HEK293 (cell line): ENCODE measurements at regions not wholly inside any gene's neighbourhood (a gene's known extent, or its start where the extent isn't known, plus 50 kb on each side); places are given as distances from the start of the nearest gene placed in this dataset.

Source experiments
- CTCF ChIA-PET: fragments of 350-600 bp; formaldehyde crosslinking; extraction: SDS; loops from one replicate; lab custom pipeline; 2021; ENCODE audit warnings: antibody characterized with exemption; lab: Yijun Ruan, JAX
- POLR2A ChIA-PET: fragments of 300-600 bp; formaldehyde crosslinking; extraction: SDS; loops from one replicate; lab custom pipeline; 2020; ENCODE audit warnings: antibody characterized with exemption, inconsistent platforms; lab: Yijun Ruan, JAX
- H3K27ac ChIP-seq: fragments of 200-500 bp; sonication (Bioruptor generic); 2 replicates; pipeline ENCODE4 v1.5.1; 2014; ENCODE audit warnings: low read depth, low read length, control low read depth, inconsistent platforms; ENCODE audit errors: extremely low read depth
- H3K36me3 ChIP-seq, 2 experiments: fragments of 200-500 bp in 1 of 2; sonication (Bioruptor generic) in 1 of 2; 1 replicate in 1 of 2; 2 replicates in 1 of 2; pipeline ENCODE4 v1.5.1; 2014 to 2017; ENCODE audit warnings: inconsistent platforms in 2 of 2, low read length in 2 of 2; ENCODE audit not compliant: control insufficient read depth in 2 of 2, insufficient read depth in 1 of 2
- H3K4me1 ChIP-seq: fragments of 200-500 bp; sonication (Bioruptor generic); 2 replicates; pipeline ENCODE4 v1.5.1; 2014; ENCODE audit warnings: mild to moderate bottlenecking, low read length, inconsistent platforms; ENCODE audit not compliant: control insufficient read depth, insufficient read depth
- H3K4me3 ChIP-seq: 2 replicates; pipeline ENCODE4 v1.5.1; 2011; ENCODE audit warnings: low read depth, mild to moderate bottlenecking, control low read depth, low read length, moderate library complexity
- H3K9me3 ChIP-seq: fragments of 200-500 bp; sonication (Bioruptor generic); 2 replicates; pipeline ENCODE4 v1.5.1; 2014; ENCODE audit warnings: low read depth, low read length, inconsistent platforms; ENCODE audit not compliant: control insufficient read depth, insufficient read depth
- BCL11A ChIP-seq: fragments of 450-650 bp; formaldehyde crosslinking; IDR thresholded peaks from 2 replicates; pipeline ENCODE4 v1.5.1; 2016; ENCODE audit warnings: low read depth, missing biosample characterization, missing genetic modification characterization
- EGR2 ChIP-seq: fragments of 450-650 bp; formaldehyde crosslinking; IDR thresholded peaks from 2 replicates; pipeline ENCODE4 v1.5.1; 2016; ENCODE audit warnings: low read depth, missing biosample characterization, missing genetic modification characterization
- HOXA7 ChIP-seq: sonication (generic); formaldehyde crosslinking; IDR thresholded peaks from 2 replicates; pipeline ENCODE4 v1.8.1; 2022; ENCODE audit warnings: missing genetic modification reagents, borderline replicate concordance
- REPIN1 ChIP-seq: fragments of 450-650 bp; formaldehyde crosslinking; IDR thresholded peaks from 2 replicates; pipeline ENCODE4 v1.5.1; 2017; ENCODE audit warnings: missing biosample characterization, missing genetic modification characterization, low read depth
- TCF7L2 ChIP-seq: IDR thresholded peaks from 2 replicates; pipeline ENCODE4 v1.6.1; 2011; ENCODE audit warnings: low read depth, mild to moderate bottlenecking, inconsistent platforms, low read length, moderate library complexity, borderline replicate concordance
- ZFP69B ChIP-seq: fragments of 450-650 bp; formaldehyde crosslinking; IDR thresholded peaks from 2 replicates; pipeline ENCODE4 v1.5.1; 2016; ENCODE audit warnings: missing biosample characterization, missing genetic modification characterization
- ZNF114 ChIP-seq: fragments of 450-650 bp; formaldehyde crosslinking; IDR thresholded peaks from 2 replicates; pipeline ENCODE4 v1.5.0; 2017; ENCODE audit warnings: missing biosample characterization, missing genetic modification characterization
- ZNF132 ChIP-seq: fragments of 450-650 bp; formaldehyde crosslinking; IDR thresholded peaks from 2 replicates; pipeline ENCODE4 v1.5.1; 2017; ENCODE audit warnings: missing biosample characterization, missing genetic modification characterization, borderline replicate concordance
- ZNF324 ChIP-seq: fragments of 450-650 bp; formaldehyde crosslinking; IDR thresholded peaks from 2 replicates; pipeline ENCODE4 v1.5.1; 2016; ENCODE audit warnings: missing biosample characterization, missing genetic modification characterization
- ZNF37A ChIP-seq: fragments of 450-650 bp; IDR thresholded peaks from 2 replicates; pipeline ENCODE4 v1.5.1; 2018; ENCODE audit warnings: missing biosample characterization, missing genetic modification characterization
- ZNF423 ChIP-seq: fragments of 450-650 bp; formaldehyde crosslinking; IDR thresholded peaks from 2 replicates; pipeline ENCODE4 v1.5.1; 2016; ENCODE audit warnings: missing biosample characterization, missing genetic modification characterization
- ZNF433 ChIP-seq: fragments of 450-650 bp; formaldehyde crosslinking; IDR thresholded peaks from 2 replicates; pipeline ENCODE4 v1.5.1; 2016; ENCODE audit warnings: missing biosample characterization, missing genetic modification characterization, low read depth
- ZNF48 ChIP-seq: fragments of 450-650 bp; formaldehyde crosslinking; IDR thresholded peaks from 2 replicates; pipeline ENCODE4 v1.5.1; 2016; ENCODE audit warnings: missing biosample characterization, missing genetic modification characterization
- ZNF560 ChIP-seq: fragments of 450-650 bp; formaldehyde crosslinking; IDR thresholded peaks from 2 replicates; pipeline ENCODE4 v1.5.1; 2017; ENCODE audit warnings: missing biosample characterization, missing genetic modification characterization, borderline replicate concordance
- ZNF629 ChIP-seq: fragments of 450-650 bp; formaldehyde crosslinking; IDR thresholded peaks from 2 replicates; pipeline ENCODE4 v1.5.1; 2017; ENCODE audit warnings: missing biosample characterization, missing genetic modification characterization
- ZNF677 ChIP-seq: fragments of 450-650 bp; IDR thresholded peaks from 2 replicates; pipeline ENCODE4 v1.5.0; 2018; ENCODE audit warnings: missing biosample characterization, mild to moderate bottlenecking, missing genetic modification characterization, moderate library complexity
- ZNF837 ChIP-seq: fragments of 450-650 bp; formaldehyde crosslinking; IDR thresholded peaks from 2 replicates; pipeline ENCODE4 v1.5.1; 2016; ENCODE audit warnings: missing biosample characterization, missing genetic modification characterization
- TF ChIP-seq, protein P1 (sequence below): IDR thresholded peaks from 2 replicates; pipeline ENCODE4 v1.6.1; 2011; ENCODE audit warnings: mild to moderate bottlenecking, low read depth, low read length, borderline replicate concordance
- TF ChIP-seq, protein P2 (sequence below): fragments of 450-650 bp; formaldehyde crosslinking; IDR thresholded peaks from 2 replicates; pipeline ENCODE4 v1.5.1; 2017; ENCODE audit warnings: missing biosample characterization, missing genetic modification characterization
- TF ChIP-seq, protein P3 (sequence below): fragments of 450-650 bp; IDR thresholded peaks from 2 replicates; pipeline ENCODE4 v1.5.1; 2018; ENCODE audit warnings: missing biosample characterization, missing genetic modification characterization
- TF ChIP-seq, protein P4 (sequence below): fragments of 450-650 bp; formaldehyde crosslinking; IDR thresholded peaks from 2 replicates; pipeline ENCODE4 v1.5.1; 2017; ENCODE audit warnings: missing biosample characterization, missing genetic modification characterization
- TF ChIP-seq, protein P5 (sequence below): fragments of 450-650 bp; formaldehyde crosslinking; IDR thresholded peaks from 2 replicates; pipeline ENCODE4 v1.5.1; 2017; ENCODE audit warnings: missing biosample characterization, missing genetic modification characterization
- TF ChIP-seq, protein P6 (sequence below): fragments of 450-650 bp; formaldehyde crosslinking; IDR thresholded peaks from 2 replicates; pipeline ENCODE4 v1.5.1; 2016; ENCODE audit warnings: missing biosample characterization, missing genetic modification characterization
- TF ChIP-seq, protein P7 (sequence below): fragments of 450-650 bp; formaldehyde crosslinking; IDR thresholded peaks from 2 replicates; pipeline ENCODE4 v1.5.1; 2016; ENCODE audit warnings: missing biosample characterization, missing genetic modification characterization, low read depth

DNA sequence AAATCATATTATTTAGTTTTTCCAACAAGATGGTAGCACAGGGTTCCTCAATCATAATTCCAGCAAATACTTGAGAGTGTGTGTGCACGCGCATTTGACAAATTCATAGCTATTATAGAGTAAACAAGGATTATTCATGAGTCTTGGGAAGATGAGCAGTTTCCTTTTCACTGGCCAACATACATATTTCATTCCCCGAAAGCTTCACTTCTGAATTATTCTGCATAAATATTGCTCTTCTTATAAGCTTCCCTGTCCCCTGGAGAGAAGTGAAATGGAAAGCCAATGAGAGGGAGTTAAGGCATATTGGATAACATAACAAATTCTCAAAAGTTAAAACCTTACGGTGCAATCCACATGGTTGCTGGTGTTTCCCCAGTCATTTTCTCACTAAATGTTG lies 386.4 kb upstream of the SEMA6A start:
- no peaks in the 10 kb centered on the region for H3K36me3 ChIP-seq
- TF ChIP-seq, protein P1, sequence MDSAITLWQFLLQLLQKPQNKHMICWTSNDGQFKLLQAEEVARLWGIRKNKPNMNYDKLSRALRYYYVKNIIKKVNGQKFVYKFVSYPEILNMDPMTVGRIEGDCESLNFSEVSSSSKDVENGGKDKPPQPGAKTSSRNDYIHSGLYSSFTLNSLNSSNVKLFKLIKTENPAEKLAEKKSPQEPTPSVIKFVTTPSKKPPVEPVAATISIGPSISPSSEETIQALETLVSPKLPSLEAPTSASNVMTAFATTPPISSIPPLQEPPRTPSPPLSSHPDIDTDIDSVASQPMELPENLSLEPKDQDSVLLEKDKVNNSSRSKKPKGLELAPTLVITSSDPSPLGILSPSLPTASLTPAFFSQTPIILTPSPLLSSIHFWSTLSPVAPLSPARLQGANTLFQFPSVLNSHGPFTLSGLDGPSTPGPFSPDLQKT, result no peak
- TF ChIP-seq ZNF629 (tag by site-specific recombination), result no peak
- TF ChIP-seq TCF7L2, result no peak
- no peak for TF ChIP-seq ZNF560
- TF ChIP-seq ZNF37A, result no peak
- no peak for TF ChIP-seq ZNF837 (tag by site-specific recombination)
- TF ChIP-seq, protein P2, sequence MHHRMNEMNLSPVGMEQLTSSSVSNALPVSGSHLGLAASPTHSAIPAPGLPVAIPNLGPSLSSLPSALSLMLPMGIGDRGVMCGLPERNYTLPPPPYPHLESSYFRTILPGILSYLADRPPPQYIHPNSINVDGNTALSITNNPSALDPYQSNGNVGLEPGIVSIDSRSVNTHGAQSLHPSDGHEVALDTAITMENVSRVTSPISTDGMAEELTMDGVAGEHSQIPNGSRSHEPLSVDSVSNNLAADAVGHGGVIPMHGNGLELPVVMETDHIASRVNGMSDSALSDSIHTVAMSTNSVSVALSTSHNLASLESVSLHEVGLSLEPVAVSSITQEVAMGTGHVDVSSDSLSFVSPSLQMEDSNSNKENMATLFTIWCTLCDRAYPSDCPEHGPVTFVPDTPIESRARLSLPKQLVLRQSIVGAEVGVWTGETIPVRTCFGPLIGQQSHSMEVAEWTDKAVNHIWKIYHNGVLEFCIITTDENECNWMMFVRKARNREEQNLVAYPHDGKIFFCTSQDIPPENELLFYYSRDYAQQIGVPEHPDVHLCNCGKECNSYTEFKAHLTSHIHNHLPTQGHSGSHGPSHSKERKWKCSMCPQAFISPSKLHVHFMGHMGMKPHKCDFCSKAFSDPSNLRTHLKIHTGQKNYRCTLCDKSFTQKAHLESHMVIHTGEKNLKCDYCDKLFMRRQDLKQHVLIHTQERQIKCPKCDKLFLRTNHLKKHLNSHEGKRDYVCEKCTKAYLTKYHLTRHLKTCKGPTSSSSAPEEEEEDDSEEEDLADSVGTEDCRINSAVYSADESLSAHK (tag by site-specific recombination), result no peak
- TF ChIP-seq, protein P3, sequence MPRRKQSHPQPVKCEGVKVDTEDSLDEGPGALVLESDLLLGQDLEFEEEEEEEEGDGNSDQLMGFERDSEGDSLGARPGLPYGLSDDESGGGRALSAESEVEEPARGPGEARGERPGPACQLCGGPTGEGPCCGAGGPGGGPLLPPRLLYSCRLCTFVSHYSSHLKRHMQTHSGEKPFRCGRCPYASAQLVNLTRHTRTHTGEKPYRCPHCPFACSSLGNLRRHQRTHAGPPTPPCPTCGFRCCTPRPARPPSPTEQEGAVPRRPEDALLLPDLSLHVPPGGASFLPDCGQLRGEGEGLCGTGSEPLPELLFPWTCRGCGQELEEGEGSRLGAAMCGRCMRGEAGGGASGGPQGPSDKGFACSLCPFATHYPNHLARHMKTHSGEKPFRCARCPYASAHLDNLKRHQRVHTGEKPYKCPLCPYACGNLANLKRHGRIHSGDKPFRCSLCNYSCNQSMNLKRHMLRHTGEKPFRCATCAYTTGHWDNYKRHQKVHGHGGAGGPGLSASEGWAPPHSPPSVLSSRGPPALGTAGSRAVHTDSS, result no peak
- TF ChIP-seq HOXA7 (CRISPR knock-in tag), result no peak
- TF ChIP-seq, protein P4, sequence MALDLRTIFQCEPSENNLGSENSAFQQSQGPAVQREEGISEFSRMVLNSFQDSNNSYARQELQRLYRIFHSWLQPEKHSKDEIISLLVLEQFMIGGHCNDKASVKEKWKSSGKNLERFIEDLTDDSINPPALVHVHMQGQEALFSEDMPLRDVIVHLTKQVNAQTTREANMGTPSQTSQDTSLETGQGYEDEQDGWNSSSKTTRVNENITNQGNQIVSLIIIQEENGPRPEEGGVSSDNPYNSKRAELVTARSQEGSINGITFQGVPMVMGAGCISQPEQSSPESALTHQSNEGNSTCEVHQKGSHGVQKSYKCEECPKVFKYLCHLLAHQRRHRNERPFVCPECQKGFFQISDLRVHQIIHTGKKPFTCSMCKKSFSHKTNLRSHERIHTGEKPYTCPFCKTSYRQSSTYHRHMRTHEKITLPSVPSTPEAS (tag by site-specific recombination), result no peak
- no peak for TF ChIP-seq ZNF48 (tag by site-specific recombination)
- TF ChIP-seq, protein P5, sequence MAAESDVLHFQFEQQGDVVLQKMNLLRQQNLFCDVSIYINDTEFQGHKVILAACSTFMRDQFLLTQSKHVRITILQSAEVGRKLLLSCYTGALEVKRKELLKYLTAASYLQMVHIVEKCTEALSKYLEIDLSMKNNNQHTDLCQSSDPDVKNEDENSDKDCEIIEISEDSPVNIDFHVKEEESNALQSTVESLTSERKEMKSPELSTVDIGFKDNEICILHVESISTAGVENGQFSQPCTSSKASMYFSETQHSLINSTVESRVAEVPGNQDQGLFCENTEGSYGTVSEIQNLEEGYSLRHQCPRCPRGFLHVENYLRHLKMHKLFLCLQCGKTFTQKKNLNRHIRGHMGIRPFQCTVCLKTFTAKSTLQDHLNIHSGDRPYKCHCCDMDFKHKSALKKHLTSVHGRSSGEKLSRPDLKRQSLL (tag by site-specific recombination), result no peak
- TF ChIP-seq ZFP69B (tag by site-specific recombination), result no peak
- TF ChIP-seq EGR2 (tag by site-specific recombination), result no peak
- no peak for TF ChIP-seq ZNF677
- no peak for TF ChIP-seq ZNF114 (tag by site-specific recombination)
- TF ChIP-seq ZNF132, result no peak
- TF ChIP-seq, protein P6, sequence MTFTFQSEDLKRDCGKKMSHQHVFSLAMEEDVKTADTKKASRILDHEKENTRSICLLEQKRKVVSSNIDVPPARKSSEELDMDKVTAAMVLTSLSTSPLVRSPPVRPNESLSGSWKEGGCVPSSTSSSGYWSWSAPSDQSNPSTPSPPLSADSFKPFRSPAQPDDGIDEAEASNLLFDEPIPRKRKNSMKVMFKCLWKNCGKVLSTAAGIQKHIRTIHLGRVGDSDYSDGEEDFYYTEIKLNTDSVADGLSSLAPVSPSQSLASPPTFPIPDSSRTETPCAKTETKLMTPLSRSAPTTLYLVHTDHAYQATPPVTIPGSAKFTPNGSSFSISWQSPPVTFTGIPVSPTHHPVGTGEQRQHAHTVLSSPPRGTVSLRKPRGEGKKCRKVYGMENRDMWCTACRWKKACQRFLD (tag by site-specific recombination), result no peak
- ChIA-PET POLR2A (no interaction called here), CTCF (interaction anchor here (0.6 kb wide), 1 partner anchor 823 kb away, joined by 4 read pairs; no protein-coding TSS in a partner anchor)
- H3K9me3 ChIP-seq, result no peaks in the 10 kb centered on the region
- H3K4me3 ChIP-seq, result no peak overlapping the region
- no peaks in the 10 kb centered on the region for H3K4me1 ChIP-seq
- no peak overlapping the region for H3K27ac ChIP-seq

DNA sequence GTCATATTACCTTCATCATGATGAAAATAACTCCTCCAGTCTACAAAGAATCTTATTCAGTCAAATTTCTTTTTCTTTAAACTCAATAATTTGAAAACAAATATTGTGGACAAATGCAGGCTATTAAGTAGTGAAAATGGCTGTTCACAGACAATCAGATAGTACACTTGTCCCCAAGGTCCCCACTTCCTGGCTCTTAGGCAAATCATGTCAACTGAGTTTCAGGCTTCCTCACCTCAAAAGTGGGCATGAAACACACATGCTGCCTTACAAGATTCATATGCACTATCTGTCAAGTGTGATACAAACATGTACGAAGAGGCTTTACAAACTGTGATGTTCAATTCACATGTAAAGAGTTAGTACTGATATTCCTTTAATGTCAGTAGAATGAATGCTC lies 385.2 kb upstream of the SEMA6A start:
- no peaks in the 10 kb centered on the region for H3K36me3 ChIP-seq
- CTCF ChIA-PET, result no interaction called here
- no peak overlapping the region for H3K27ac ChIP-seq
- H3K4me1 ChIP-seq, result no peaks in the 10 kb centered on the region
- TF ChIP-seq BCL11A (tag by site-specific recombination) (no peak), ZNF423 (tag by site-specific recombination) (no peak), ZNF433 (tag by site-specific recombination) (no peak), REPIN1 (tag by site-specific recombination) (no peak), ZNF324 (tag by site-specific recombination) (no peak)
- TF ChIP-seq, protein P7, sequence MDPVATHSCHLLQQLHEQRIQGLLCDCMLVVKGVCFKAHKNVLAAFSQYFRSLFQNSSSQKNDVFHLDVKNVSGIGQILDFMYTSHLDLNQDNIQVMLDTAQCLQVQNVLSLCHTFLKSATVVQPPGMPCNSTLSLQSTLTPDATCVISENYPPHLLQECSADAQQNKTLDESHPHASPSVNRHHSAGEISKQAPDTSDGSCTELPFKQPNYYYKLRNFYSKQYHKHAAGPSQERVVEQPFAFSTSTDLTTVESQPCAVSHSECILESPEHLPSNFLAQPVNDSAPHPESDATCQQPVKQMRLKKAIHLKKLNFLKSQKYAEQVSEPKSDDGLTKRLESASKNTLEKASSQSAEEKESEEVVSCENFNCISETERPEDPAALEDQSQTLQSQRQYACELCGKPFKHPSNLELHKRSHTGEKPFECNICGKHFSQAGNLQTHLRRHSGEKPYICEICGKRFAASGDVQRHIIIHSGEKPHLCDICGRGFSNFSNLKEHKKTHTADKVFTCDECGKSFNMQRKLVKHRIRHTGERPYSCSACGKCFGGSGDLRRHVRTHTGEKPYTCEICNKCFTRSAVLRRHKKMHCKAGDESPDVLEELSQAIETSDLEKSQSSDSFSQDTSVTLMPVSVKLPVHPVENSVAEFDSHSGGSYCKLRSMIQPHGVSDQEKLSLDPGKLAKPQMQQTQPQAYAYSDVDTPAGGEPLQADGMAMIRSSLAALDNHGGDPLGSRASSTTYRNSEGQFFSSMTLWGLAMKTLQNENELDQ, result no peak
- TF ChIP-seq, all 188 proteins: peak for 0
- POLR2A ChIA-PET, result no interaction called here
- no peak overlapping the region for H3K4me3 ChIP-seq
- H3K9me3 ChIP-seq, result no peaks in the 10 kb centered on the region
